Stimulated activated CD4-positive, alpha-beta T cell treated with anti-CD3 and anti-CD28 coated beads, Interleukin-4, amount 100 ng/mL, for 24 hours (primary cell): ENCODE measurements at regions not wholly inside any gene's neighbourhood (a gene's known extent, or its start where the extent isn't known, plus 50 kb on each side); places are given as distances from the start of the nearest gene placed in this dataset.

ENCODE experiments used
- DNase-seq: peaks from one replicate; pipeline ENCODE4 v3.0.0-alpha.2; 2020

- no peak for DNase-seq
Observed at GRCh38 chr21:31405604-31406003, 61.5 kb upstream of the TIAM1 start.

- DNase-seq, result no peak
Observed at GRCh38 chr21:31403596-31404333, 59.7 kb upstream of the TIAM1 start.

- DNase-seq, result no peak
Observed at GRCh38 chr21:31399591-31399990, 55.5 kb upstream of the TIAM1 start.

GRCh38 chr21:31398574-31398973 is 54.5 kb upstream of the TIAM1 start:
- no peak for DNase-seq

- DNase-seq, result no peak
Observed at GRCh38 chr21:31397939-31398338, 53.9 kb upstream of the TIAM1 start.

GRCh38 chr21:31397515-31397926 is 53.5 kb upstream of the TIAM1 start:
- DNase-seq, result no peak

- DNase-seq, result no peak
Observed at GRCh38 chr21:31397030-31397429, 53.0 kb upstream of the TIAM1 start.

GRCh38 chr21:31396399-31396798 is 52.3 kb upstream of the TIAM1 start:
- no peak for DNase-seq

GRCh38 chr21:31395791-31396190 is 51.7 kb upstream of the TIAM1 start:
- no peak for DNase-seq

GRCh38 chr21:31395268-31395667 is 51.2 kb upstream of the TIAM1 start:
- DNase-seq, result no peak

- no peak for DNase-seq
Observed at GRCh38 chr21:31394309-31394708, 50.2 kb upstream of the TIAM1 start.
